ENCODE measurements at regions not wholly inside any gene's neighbourhood (a gene's known extent, or its start where the extent isn't known, plus 50 kb on each side); places are given as distances from the start of the nearest gene placed in this dataset.

DNA sequence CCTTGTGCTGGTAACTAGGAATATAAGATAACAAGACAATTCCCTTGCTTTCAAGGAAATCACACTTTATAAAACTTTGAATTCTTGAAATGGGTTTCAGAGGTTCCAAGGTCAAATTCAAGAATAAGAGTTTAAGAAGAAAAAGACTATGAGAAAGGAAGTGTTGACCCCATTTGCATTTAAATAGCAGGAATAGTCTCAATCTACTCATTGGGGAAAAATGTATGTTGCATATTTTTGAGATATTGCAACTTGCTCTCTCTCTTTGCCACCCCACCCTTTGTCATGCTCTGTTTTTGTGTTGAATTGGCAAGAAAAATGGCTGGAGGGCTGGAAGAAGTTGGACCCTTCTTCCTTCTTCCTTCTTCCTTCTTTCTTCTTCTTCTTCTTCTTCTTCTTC is 699.2 kb downstream of the TUSC7 start:
- no peaks in the 10 kb centered on the region for H3K36me3 ChIP-seq (ENCODE audit: control insufficient read depth in 2 of 3, insufficient read depth in 3 of 3, low read length in 3 of 3)
- DNase-seq, result no peak
- TF ChIP-seq, protein P1, sequence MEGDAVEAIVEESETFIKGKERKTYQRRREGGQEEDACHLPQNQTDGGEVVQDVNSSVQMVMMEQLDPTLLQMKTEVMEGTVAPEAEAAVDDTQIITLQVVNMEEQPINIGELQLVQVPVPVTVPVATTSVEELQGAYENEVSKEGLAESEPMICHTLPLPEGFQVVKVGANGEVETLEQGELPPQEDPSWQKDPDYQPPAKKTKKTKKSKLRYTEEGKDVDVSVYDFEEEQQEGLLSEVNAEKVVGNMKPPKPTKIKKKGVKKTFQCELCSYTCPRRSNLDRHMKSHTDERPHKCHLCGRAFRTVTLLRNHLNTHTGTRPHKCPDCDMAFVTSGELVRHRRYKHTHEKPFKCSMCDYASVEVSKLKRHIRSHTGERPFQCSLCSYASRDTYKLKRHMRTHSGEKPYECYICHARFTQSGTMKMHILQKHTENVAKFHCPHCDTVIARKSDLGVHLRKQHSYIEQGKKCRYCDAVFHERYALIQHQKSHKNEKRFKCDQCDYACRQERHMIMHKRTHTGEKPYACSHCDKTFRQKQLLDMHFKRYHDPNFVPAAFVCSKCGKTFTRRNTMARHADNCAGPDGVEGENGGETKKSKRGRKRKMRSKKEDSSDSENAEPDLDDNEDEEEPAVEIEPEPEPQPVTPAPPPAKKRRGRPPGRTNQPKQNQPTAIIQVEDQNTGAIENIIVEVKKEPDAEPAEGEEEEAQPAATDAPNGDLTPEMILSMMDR (IDR thresholded peaks at IDR 0.05; ENCODE audit: borderline replicate concordance, extremely low read depth, insufficient read depth), result no peak
- no peaks in the 10 kb centered on the region for H3K27me3 ChIP-seq (ENCODE audit: control insufficient read depth, insufficient read depth, low read length)
- intact Hi-C loops (cut with DNase I), result no loop called here
- FAIRE-seq, result no peak
- H3K4me1 ChIP-seq (ENCODE audit: control insufficient read depth in 2 of 3, insufficient read depth in 2 of 3, low read depth in 1 of 3, low read length in 3 of 3), result no peaks in the 10 kb centered on the region
- H3K9me3 ChIP-seq (ENCODE audit: control insufficient read depth in 2 of 3, insufficient read depth in 1 of 3, low read length in 3 of 3), result no peaks in the 10 kb centered on the region
- no peak overlapping the region for H3K9ac ChIP-seq (ENCODE audit: low read length in 3 of 3)
- no peak overlapping the region for H3K27ac ChIP-seq (ENCODE audit: low read depth in 2 of 2, low read length in 2 of 2)
- H3K4me3 ChIP-seq (ENCODE audit: low read length in 3 of 3), result no peak overlapping the region

GRCh38 chr3:117409256-117409655 is 699.7 kb downstream of the TUSC7 start:
- Histone ChIP-seq H3K27ac (ENCODE audit: low read depth in 2 of 2, low read length in 2 of 2) (no peak overlapping the region), H3K27me3 (ENCODE audit: control insufficient read depth, insufficient read depth, low read length) (no peaks in the 10 kb centered on the region), H3K9ac (ENCODE audit: low read length in 3 of 3) (no peak overlapping the region), H3K9me3 (ENCODE audit: control insufficient read depth in 2 of 3, insufficient read depth in 1 of 3, low read length in 3 of 3) (no peaks in the 10 kb centered on the region), H3K36me3 (ENCODE audit: control insufficient read depth in 2 of 3, insufficient read depth in 3 of 3, low read length in 3 of 3) (no peaks in the 10 kb centered on the region), H3K4me1 (ENCODE audit: control insufficient read depth in 2 of 3, insufficient read depth in 2 of 3, low read depth in 1 of 3, low read length in 3 of 3) (no peaks in the 10 kb centered on the region), H3K4me3 (ENCODE audit: low read length in 3 of 3) (no peak overlapping the region)
- TF ChIP-seq, protein P1 (IDR thresholded peaks at IDR 0.05; ENCODE audit: borderline replicate concordance, extremely low read depth, insufficient read depth), result no peak
- DNase-seq (no peak), FAIRE-seq (no peak)
- intact Hi-C loops (cut with DNase I), result no loop called here

DNA sequence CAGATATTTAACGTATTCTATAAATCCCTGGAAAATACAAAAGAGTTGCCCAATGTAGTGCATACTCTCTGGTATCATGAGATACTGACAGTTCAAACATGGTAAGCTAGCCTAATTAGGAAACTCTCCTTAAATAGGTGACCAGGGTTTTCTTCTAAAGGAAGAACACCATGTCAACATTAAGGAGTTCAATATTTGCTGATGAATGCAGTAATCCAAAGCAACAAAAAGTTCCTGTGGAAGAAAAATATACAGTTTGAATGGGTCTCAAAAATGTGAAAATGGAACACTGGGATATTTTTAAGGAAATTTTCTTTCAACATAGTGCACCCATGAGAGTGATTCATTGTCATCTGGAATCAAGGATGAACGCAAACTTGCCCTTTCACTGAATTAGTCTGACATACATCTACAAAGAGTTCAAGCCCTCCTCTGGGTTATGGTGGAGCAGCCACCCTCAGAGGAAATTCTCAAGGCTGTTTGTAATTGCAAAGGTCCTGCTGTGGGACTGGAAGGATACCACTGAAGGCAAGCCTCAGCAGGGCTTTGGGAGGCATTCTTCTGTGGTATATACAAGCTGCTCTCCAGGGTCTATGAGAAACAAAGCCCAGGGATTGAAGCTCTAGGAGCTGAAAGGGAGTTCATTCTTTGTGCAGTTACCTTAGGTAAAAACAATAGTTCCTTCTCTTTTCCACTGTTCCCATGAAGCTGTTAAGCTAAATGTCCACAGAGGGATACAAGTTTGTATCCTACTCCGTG is 700.3 kb downstream of the TUSC7 start:
- Histone ChIP-seq H3K27ac (ENCODE audit: low read depth in 2 of 2, low read length in 2 of 2) (no peak overlapping the region), H3K4me3 (ENCODE audit: low read length in 3 of 3) (no peak overlapping the region), H3K27me3 (ENCODE audit: control insufficient read depth, insufficient read depth, low read length) (no peaks in the 10 kb centered on the region), H3K36me3 (ENCODE audit: control insufficient read depth in 2 of 3, insufficient read depth in 3 of 3, low read length in 3 of 3) (no peaks in the 10 kb centered on the region), H3K9me3 (ENCODE audit: control insufficient read depth in 2 of 3, insufficient read depth in 1 of 3, low read length in 3 of 3) (no peaks in the 10 kb centered on the region), H3K4me1 (ENCODE audit: control insufficient read depth in 2 of 3, insufficient read depth in 2 of 3, low read depth in 1 of 3, low read length in 3 of 3) (no peaks in the 10 kb centered on the region), H3K9ac (ENCODE audit: low read length in 3 of 3) (no peak overlapping the region)
- TF ChIP-seq, protein P1 (IDR thresholded peaks at IDR 0.05; ENCODE audit: borderline replicate concordance, extremely low read depth, insufficient read depth), result no peak
- DNase-seq (no peak), FAIRE-seq (no peak)
- intact Hi-C loops (cut with DNase I), result no loop called here

- Histone ChIP-seq H3K4me1 (ENCODE audit: control insufficient read depth in 2 of 3, insufficient read depth in 2 of 3, low read depth in 1 of 3, low read length in 3 of 3) (no peaks in the 10 kb centered on the region), H3K27me3 (ENCODE audit: control insufficient read depth, insufficient read depth, low read length) (no peaks in the 10 kb centered on the region), H3K9ac (ENCODE audit: low read length in 3 of 3) (no peak overlapping the region), H3K9me3 (ENCODE audit: control insufficient read depth in 2 of 3, insufficient read depth in 1 of 3, low read length in 3 of 3) (no peaks in the 10 kb centered on the region), H3K27ac (ENCODE audit: low read depth in 2 of 2, low read length in 2 of 2) (no peak overlapping the region), H3K4me3 (ENCODE audit: low read length in 3 of 3) (no peak overlapping the region), H3K36me3 (ENCODE audit: control insufficient read depth in 2 of 3, insufficient read depth in 3 of 3, low read length in 3 of 3) (no peaks in the 10 kb centered on the region)
- FAIRE-seq (no peak), DNase-seq (peak in 1 of 5 donors; percentile 10)
- intact Hi-C loops (cut with DNase I), result no loop called here
- TF ChIP-seq, protein P1 (IDR thresholded peaks at IDR 0.05; ENCODE audit: borderline replicate concordance, extremely low read depth, insufficient read depth), result no peak
Observed at GRCh38 chr3:117411971-117412370, 702.4 kb downstream of the TUSC7 start.

Measured in kidney (tissue), 13 donors.